SU-DHL-6 (cell line): ENCODE measurements at regions not wholly inside any gene's neighbourhood (a gene's known extent, or its start where the extent isn't known, plus 50 kb on each side); places are given as distances from the start of the nearest gene placed in this dataset.

ENCODE experiments used
- H2AFZ ChIP-seq: fragments of 200-600 bp; sonication (generic); 2 replicates; pipeline ENCODE4 v1.6.1; 2014; ENCODE audit warnings: low read depth, mild to moderate bottlenecking, moderate library complexity, mixed read lengths, antibody characterized with exemption, low read length; ENCODE audit not compliant: severe bottlenecking
- H3F3A ChIP-seq: fragments of 200-600 bp; shearing (Covaris generic); 2 replicates; pipeline ENCODE4 v1.6.0; 2016; ENCODE audit warnings: antibody characterized with exemption, mild to moderate bottlenecking; ENCODE audit not compliant: insufficient read depth
- H3K27ac ChIP-seq: fragments of 200-600 bp; sonication (generic); 2 replicates; pipeline ENCODE4 v1.5.1; 2016; ENCODE audit warnings: low read depth, mild to moderate bottlenecking, low read length, moderate library complexity, mixed read lengths
- H3K27me3 ChIP-seq: fragments of 200-600 bp; sonication (generic), shearing (Covaris generic); 2 replicates; pipeline ENCODE4 v1.6.0; 2014; ENCODE audit warnings: mild to moderate bottlenecking, low read length
- H3K36me3 ChIP-seq: fragments of 200-600 bp; sonication (generic); 2 replicates; pipeline ENCODE4 v1.6.1; 2014; ENCODE audit warnings: mild to moderate bottlenecking, low read length, mixed read lengths
- H3K4me2 ChIP-seq: fragments of 300-600, 200-600 bp; shearing (Covaris generic), sonication (generic); 2 replicates; pipeline ENCODE4 v1.6.0; 2014; ENCODE audit warnings: low read length, low read depth, mild to moderate bottlenecking; ENCODE audit not compliant: poor library complexity, severe bottlenecking
- H3K4me3 ChIP-seq: fragments of 200-600 bp; sonication (generic); 2 replicates; pipeline ENCODE4 v1.5.1; 2014; ENCODE audit warnings: antibody characterized with exemption, low read length, mild to moderate bottlenecking, mixed read lengths; ENCODE audit not compliant: insufficient read depth, poor library complexity, severe bottlenecking
- H3K79me2 ChIP-seq: fragments of 200-600 bp; sonication (generic); 2 replicates; pipeline ENCODE4 v1.6.1; 2014; ENCODE audit warnings: mild to moderate bottlenecking, low read length, moderate library complexity; ENCODE audit not compliant: insufficient read depth
- H3K9ac ChIP-seq: fragments of 200-600 bp; sonication (generic); 2 replicates; pipeline ENCODE4 v1.7.0; 2014; ENCODE audit warnings: mild to moderate bottlenecking, low read length
- H3K9me2 ChIP-seq: fragments of 200-600 bp; sonication (generic); replicated peaks from 2 replicates; pipeline ENCODE4 v1.6.1; 2014; ENCODE audit warnings: low read length; ENCODE audit not compliant: insufficient read depth
- H3K9me3 ChIP-seq: fragments of 200-600 bp; sonication (generic); 2 replicates; pipeline ENCODE4 v1.6.1; 2014; ENCODE audit warnings: low read length, mixed read lengths; ENCODE audit not compliant: insufficient read depth
- H4K20me1 ChIP-seq: fragments of 200-600 bp; sonication (generic); 2 replicates; pipeline ENCODE4 v1.6.1; 2014; ENCODE audit warnings: low read depth, mild to moderate bottlenecking, antibody characterized with exemption, low read length, moderate library complexity, mixed read lengths
- CTCF ChIP-seq: fragments of 200-600 bp; sonication (generic); IDR thresholded peaks from one replicate; pipeline ENCODE4 v1.5.1; 2017; ENCODE audit warnings: antibody characterized with exemption, mild to moderate bottlenecking, low read length, moderate library complexity; ENCODE audit not compliant: insufficient read depth, poor library complexity, severe bottlenecking
- EZH2phosphoT487 ChIP-seq: fragments of 200-600 bp; sonication (generic), shearing (Covaris generic); conservative IDR thresholded peaks from 2 replicates; pipeline ENCODE4 v1.6.1; 2018; ENCODE audit warnings: mild to moderate bottlenecking, antibody characterized with exemption, low read length, moderate library complexity, mixed read lengths

GRCh38 chr12:130246560-130246959 lies 84.3 kb downstream of the FZD10 start:
- no peaks in the 10 kb centered on the region for H3K36me3 ChIP-seq
- no peaks in the 10 kb centered on the region for H3K9me2 ChIP-seq
- H3K27ac ChIP-seq: no peak overlapping the region
- no peak overlapping the region for H3K9ac ChIP-seq
- no peaks in the 10 kb centered on the region for H3K9me3 ChIP-seq
- no peaks in the 10 kb centered on the region for H4K20me1 ChIP-seq
- TF ChIP-seq CTCF (no peak), EZH2phosphoT487 (no peak)
- no peak overlapping the region for H3K4me3 ChIP-seq
- H3K27me3 ChIP-seq: no peaks in the 10 kb centered on the region
- H2AFZ ChIP-seq: no peak overlapping the region
- H3K79me2 ChIP-seq: no peaks in the 10 kb centered on the region
- H3F3A ChIP-seq: no peaks in the 10 kb centered on the region
- H3K4me2 ChIP-seq: no peak overlapping the region

GRCh38 chr12:130247634-130248237 lies 85.5 kb downstream of the FZD10 start:
- no peak overlapping the region for H3K4me3 ChIP-seq
- no peak overlapping the region for H2AFZ ChIP-seq
- no peak overlapping the region for H3K4me2 ChIP-seq
- no peaks in the 10 kb centered on the region for H3K9me2 ChIP-seq
- H3K79me2 ChIP-seq: no peaks in the 10 kb centered on the region
- TF ChIP-seq CTCF (no peak), EZH2phosphoT487 (no peak)
- H3K36me3 ChIP-seq: no peaks in the 10 kb centered on the region
- H3K9ac ChIP-seq: no peak overlapping the region
- H4K20me1 ChIP-seq: no peaks in the 10 kb centered on the region
- no peaks in the 10 kb centered on the region for H3K9me3 ChIP-seq
- no peak overlapping the region for H3K27ac ChIP-seq
- H3F3A ChIP-seq: no peaks in the 10 kb centered on the region
- H3K27me3 ChIP-seq: no peaks in the 10 kb centered on the region

GRCh38 chr12:130249376-130249775 lies 87.1 kb downstream of the FZD10 start:
- Histone ChIP-seq H3K9me2 (no peaks in the 10 kb centered on the region), H3F3A (no peaks in the 10 kb centered on the region), H3K27me3 (no peaks in the 10 kb centered on the region), H4K20me1 (no peaks in the 10 kb centered on the region), H3K36me3 (no peaks in the 10 kb centered on the region), H3K4me3 (no peak overlapping the region), H3K4me2 (no peak overlapping the region), H3K79me2 (no peaks in the 10 kb centered on the region), H3K9me3 (no peaks in the 10 kb centered on the region), H3K9ac (no peak overlapping the region), H2AFZ (no peak overlapping the region), H3K27ac (no peak overlapping the region)
- TF ChIP-seq EZH2phosphoT487 (no peak), CTCF (no peak)
